NCI-H146 treated with DMSO at 0.1 percent for 48 hours (cell line): ENCODE measurements at regions not wholly inside any gene's neighbourhood (a gene's known extent, or its start where the extent isn't known, plus 50 kb on each side); places are given as distances from the start of the nearest gene placed in this dataset.
A peak's percentile ranks its signal among the peaks of the same experiment; 100 is the strongest.

ENCODE experiments used
- DNase-seq: peaks from one replicate; lab custom pipeline; 2025; ENCODE audit not compliant: unreplicated experiment; lab: John Stamatoyannopoulos, UW

DNA sequence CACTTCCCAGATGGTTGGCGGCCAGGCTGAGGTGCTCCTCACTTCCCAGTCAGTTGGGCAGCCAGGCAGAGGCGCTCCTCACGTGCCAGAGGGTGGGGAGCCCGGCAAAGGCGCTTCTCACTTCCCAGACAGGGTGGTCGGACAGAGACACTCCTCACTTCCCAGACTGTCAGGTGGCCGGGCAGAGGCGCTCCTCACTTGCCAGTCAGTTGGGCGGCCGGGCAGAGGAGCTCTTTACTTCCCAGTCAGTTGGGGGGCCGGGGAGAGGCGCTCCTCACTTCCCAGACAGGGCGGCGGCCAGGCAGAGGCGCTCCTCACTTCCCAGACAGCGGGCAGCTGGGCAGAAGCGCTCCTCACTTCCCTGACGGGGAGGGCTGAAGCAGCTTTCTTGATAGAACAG lies 143.0 kb upstream of the ARID2 start:
- no peak for DNase-seq

GRCh38 chr12:45587012-45587411 lies 142.5 kb upstream of the ARID2 start:
- DNase-seq, result no peak

DNA sequence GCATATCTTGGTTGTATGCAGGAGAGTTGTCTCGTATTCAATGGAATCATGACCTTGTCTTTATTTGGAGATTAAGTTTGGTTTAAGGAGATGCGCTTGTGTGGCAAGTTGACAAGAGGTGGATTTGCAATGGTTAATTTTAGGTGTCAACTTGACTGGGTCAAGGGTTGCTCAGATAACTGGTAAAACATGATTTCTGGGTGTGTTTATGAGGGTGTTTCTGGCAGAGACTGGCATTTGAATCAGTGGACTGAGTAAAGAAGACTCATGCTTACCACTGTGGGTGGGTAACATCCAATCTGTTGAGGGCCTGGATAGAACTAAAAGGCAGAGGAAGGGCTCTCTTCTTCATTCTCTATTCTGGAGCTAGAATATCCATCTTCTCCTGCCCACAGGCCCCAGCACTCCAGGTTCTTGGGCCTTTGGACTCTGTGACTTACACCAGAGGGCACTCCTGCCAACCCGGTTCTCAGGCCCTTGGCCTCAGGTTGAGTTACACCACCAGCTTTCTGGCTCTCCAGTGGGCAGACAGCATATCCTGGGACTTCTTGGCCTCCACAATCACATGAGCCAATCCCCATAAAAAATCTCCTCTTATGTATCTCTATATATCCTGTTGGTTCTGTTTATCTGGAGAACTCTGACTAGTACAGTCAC lies 141.5 kb upstream of the ARID2 start:
- no peak for DNase-seq

DNA sequence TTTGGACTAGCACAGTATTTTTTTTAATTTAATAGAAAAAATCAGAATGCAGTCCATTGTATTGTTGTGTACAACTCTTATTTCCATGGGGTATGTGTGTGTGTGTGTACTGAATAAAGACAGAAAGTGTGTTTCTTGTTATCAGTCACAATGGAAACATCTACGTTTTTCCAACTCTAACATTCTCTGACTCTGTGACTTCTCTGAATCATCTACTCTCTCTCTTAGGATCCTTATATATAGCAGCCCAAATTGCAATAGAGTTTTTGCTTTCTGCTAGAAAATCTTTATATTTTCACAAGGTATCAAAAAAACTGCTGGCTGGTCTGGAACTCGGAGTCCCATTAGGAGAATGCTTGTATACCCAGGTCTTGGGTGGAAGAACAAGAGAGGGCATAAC lies 138.9 kb upstream of the ARID2 start:
- no peak for DNase-seq

GRCh38 chr12:45591635-45592034 lies 137.9 kb upstream of the ARID2 start:
- DNase-seq, result no peak

DNA sequence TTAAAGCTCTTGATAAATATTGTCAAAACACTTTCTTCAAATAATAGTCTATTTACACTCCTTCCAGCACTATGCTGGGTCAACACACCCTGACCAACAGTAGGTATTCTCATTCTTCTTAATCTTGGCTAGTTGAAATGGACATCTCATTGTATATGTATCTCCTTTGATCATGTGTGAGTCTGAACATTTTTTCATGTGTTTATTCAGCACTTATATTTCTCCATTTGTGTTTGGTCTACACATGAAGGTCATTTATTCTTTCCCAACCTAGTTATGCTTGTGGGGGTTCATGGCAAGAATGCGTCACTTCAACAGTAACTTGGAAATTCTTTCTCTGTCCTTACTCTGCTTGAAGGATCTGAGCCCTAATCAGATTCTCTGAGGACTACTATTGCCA lies 133.1 kb upstream of the ARID2 start:
- DNase-seq, result no peak

DNA sequence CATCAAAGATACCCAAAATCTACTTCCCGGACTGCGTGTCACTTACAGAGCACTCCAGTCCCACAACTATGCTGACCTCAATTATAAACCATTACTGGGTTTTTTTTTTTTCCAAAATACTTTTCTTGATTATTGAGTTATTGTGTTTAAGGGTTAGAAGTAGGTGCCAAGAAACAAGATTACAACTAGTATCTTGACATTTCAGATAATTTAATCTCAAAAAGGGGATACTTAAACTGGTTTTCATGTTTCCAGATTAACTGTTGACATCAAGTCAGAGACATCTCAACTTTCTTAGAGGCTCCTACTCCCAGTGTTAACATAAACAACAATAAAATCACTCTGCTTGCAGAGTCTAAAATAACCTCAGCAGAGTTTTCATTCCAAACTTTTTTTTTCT lies 131.2 kb upstream of the ARID2 start:
- no peak for DNase-seq

DNA sequence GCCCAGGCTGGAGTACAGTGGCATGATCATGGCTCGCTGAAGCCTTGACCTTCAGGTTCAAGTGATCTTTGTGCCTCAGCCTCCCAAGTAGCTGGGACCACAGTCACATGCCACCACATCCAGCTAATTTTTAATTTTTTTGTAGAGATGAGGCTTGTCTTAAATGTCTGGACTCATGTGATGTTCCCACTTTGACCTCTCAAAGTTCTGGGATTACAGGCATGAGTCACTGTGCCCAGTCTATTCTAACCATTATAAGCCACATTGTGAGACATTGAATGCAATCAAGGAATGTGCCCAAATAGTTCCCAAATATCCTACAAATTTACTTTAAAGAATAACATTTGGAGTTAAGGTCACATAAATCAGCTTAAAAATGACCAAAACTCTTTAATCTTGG lies 130.7 kb upstream of the ARID2 start:
- DNase-seq, result no peak

- DNase-seq, result no peak
Measured at GRCh38 chr12:45599196-45599595, 130.3 kb upstream of the ARID2 start.

- no peak for DNase-seq
Measured at GRCh38 chr12:45601390-45601789, 128.1 kb upstream of the ARID2 start.

GRCh38 chr12:45601888-45602287 lies 127.6 kb upstream of the ARID2 start:
- DNase-seq, result no peak

DNA sequence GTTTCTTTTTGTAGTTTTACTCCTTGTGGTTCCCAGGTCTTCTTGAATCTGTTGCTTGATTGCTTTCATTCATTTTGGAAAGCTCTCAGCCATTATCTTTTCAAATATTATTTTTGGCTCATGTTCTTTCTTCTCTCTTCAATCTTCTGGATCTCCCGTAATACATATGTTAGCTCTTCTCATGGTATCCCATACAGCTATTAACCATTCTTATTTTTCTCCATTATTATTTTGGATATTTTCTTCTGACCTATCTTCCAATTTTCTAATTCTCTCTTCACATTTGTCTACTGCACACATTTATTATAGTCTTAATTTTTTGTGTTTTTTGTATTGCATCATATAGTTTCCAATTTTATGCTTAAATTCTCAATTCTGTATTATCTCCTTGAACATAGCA lies 123.9 kb upstream of the ARID2 start:
- no peak for DNase-seq

GRCh38 chr12:45611061-45611460 lies 118.4 kb upstream of the ARID2 start:
- DNase-seq, result no peak

DNA sequence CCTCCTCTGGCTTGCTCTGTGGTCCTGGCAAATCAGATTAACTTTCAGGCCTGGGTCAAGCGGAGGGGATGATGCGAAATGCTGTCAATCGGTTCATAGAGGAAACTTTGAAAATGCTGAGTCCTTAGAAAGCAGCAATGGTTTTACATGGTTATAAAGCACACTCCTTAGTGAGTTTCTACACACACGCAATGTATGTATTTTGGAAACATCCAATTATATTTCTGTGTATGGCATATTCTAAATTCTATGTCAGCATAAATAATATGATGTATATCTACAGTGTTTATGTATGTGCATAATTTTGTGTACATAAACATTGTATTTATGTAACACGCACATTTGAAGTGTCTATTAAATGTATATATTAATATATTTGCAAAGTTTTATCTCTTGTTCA lies 118.0 kb upstream of the ARID2 start:
- DNase-seq, result no peak

GRCh38 chr12:45612044-45612794 lies 117.3 kb upstream of the ARID2 start:
- DNase-seq, result no peak

DNA sequence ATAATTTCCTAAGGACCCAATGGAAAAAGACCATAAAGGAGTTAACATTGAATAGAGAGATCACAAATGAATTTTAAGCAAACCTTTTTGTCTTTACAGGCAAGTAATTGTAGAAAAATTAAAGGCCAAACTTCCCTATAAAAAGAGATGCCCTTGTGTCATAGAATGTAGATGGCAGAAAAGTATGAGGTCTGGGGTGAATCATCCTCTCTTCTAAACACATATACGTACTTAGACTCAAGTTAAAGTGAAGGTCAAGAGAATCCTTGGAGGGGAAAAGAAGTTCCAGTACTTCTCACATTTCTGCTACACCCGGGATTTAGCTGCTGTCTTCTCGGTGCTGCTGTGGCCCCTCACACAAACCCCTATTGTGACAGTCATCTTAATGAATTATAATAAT lies 116.2 kb upstream of the ARID2 start:
- no peak for DNase-seq

DNA sequence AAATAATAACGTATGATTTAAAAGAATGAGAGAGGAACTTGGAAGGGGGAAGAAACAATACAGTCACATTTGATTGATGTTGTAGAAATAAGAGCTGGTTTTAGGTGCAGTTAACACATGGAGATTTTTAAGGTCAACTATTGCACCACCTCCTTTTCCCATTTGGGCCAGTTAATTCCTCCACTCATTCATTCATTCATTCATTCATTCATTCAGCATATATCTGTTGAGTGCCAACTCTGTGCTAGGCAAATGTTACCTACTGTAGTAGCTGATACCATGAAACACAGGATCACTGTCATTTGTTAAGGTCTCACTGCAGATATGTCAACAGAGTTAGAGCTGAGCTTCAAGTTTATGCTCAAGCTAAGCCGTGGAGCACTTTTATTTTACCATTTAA lies 115.7 kb upstream of the ARID2 start:
- no peak for DNase-seq

- peak; percentile 62 for DNase-seq
Measured at GRCh38 chr12:45615268-45615667, 114.2 kb upstream of the ARID2 start.

DNA sequence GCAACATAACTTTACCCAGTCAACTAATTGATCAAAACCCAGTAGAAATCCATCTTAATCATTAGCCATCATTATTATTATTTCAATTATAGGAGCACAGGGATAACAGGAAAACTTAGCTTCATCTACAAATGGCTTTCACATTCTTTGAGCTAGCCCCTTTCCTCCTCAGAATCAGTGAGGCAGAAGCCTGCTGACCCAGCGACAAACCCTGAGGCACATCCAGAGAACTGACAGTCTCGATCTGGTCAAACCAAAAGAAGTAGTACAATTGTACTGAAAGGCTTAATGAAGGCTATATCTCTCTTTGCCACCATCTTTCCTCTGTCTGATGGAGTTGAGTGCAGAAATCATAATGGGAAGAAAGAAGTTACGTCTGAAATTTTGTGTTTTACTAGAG lies 109.8 kb upstream of the ARID2 start:
- DNase-seq, result no peak

- no peak for DNase-seq
Measured at GRCh38 chr12:45621703-45622102, 107.8 kb upstream of the ARID2 start.

DNA sequence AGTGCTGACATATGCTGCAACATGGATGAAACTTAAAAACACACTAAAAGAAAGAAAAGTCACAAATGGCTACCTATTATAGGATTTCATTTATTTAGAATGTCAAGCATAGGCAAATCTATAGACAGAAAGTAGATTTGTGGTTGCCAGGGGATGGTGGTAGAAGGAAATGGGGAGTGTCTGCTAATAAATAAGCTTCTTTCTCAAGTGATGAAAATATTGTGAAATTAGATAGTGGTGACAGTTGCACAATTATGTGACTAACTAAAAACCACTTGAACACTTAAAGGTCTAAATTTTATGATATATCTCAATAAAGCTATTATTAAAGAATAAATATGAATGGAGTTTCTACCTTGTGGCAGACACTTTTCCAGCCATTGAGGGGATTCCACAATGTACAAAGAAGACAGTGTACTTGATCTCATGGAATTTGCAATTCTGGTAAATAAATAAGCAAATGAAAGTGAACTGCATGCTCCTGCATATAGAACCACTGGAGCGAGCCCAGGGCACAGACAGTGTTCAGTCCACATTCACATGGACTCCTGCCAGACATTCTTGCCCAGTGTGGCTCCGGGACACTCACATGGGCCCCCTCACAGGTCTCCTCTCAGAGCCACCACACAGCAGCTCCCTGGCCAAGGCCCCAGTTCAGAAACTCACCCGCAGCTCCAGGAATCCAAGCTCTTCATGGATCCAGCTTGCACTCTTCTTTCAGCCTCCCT lies 107.1 kb upstream of the ARID2 start:
- no peak for DNase-seq

DNA sequence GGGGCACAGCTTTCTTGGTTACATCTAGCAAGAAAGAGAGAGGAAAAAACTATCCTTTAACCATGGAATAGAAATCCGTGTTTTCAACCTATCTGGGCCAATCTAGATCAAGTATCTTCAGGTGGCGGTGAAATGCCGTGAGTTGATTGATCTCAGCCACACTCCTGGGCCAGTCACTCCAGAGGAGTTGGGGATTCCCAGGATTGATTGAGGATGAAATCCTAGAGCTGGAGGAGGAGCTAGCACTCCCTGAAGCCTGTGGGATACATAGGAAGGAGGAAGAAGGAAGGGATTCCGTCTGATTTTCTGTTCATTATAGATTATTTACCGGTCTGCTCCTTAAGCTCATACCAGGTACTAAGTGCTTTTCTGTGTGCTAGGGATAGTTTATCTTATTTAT lies 106.3 kb upstream of the ARID2 start:
- DNase-seq, result no peak
